OCI-LY7 (cell line): ENCODE measurements at regions not wholly inside any gene's neighbourhood (a gene's known extent, or its start where the extent isn't known, plus 50 kb on each side); places are given as distances from the start of the nearest gene placed in this dataset.
"Not testable (repeated sequence)": the region's sequence is repeated elsewhere in the genome, so short reads cannot be mapped to it uniquely, and the experiment has no call there.

ENCODE experiments used
- BruUV-seq: library from RNA; stranded (reverse); fragments of 400-500 nt; replicated peaks from 2 replicates; lab custom pipeline; 2021; lab: Mats Ljungman, UMichigan
- CTCF ChIA-PET: fragments of 300-600 bp; sonication (Branson Sonifier 250); formaldehyde crosslinking; loops from one replicate; lab custom pipeline; 2022; ENCODE audit warnings: antibody characterized with exemption; ENCODE audit not compliant: unreplicated experiment; lab: Charles Lee
- POLR2A ChIA-PET: fragments of 300-600 bp; sonication (Branson Sonifier 250); formaldehyde crosslinking; loops from one replicate; lab custom pipeline; 2022; ENCODE audit warnings: antibody characterized with exemption; lab: Charles Lee
- DNase-seq: peaks from one replicate; pipeline ENCODE4 v3.0.0-alpha.2; 2015; ENCODE audit warnings: low spot score
- H2AFZ ChIP-seq: fragments of 200-600 bp; sonication (generic), shearing (Covaris generic); 2 replicates; pipeline ENCODE4 v1.6.1; 2014; ENCODE audit warnings: mild to moderate bottlenecking, antibody characterized with exemption, low read length, moderate library complexity
- H3K27ac ChIP-seq: fragments of 200-600 bp; sonication (generic); 2 replicates; pipeline ENCODE4 v1.5.1; 2014; ENCODE audit warnings: mixed run types, low read depth, mild to moderate bottlenecking, moderate library complexity, low read length, inconsistent platforms; ENCODE audit not compliant: poor library complexity, severe bottlenecking
- H3K36me3 ChIP-seq: fragments of 200-600 bp; sonication (generic); 2 replicates; pipeline ENCODE4 v1.6.1; 2014; ENCODE audit warnings: mild to moderate bottlenecking, antibody characterized with exemption, low read length, moderate library complexity, mixed read lengths; ENCODE audit not compliant: insufficient read depth
- H3K4me1 ChIP-seq: fragments of 200-600 bp; sonication (generic); 2 replicates; pipeline ENCODE4 v1.5.1; 2014; ENCODE audit warnings: mild to moderate bottlenecking, low read length; ENCODE audit not compliant: insufficient read depth, poor library complexity, severe bottlenecking
- H3K4me2 ChIP-seq: fragments of 200-600 bp; sonication (generic); 2 replicates; pipeline ENCODE4 v1.6.1; 2014; ENCODE audit warnings: mild to moderate bottlenecking, low read length
- H3K4me3 ChIP-seq: fragments of 200-600 bp; sonication (generic); 2 replicates; pipeline ENCODE4 v1.5.1; 2014; ENCODE audit warnings: mild to moderate bottlenecking, low read depth, low read length; ENCODE audit not compliant: poor library complexity, severe bottlenecking
- H3K79me2 ChIP-seq: fragments of 200-600 bp; sonication (generic); 2 replicates; pipeline ENCODE4 v1.6.1; 2016; ENCODE audit warnings: low read depth, mild to moderate bottlenecking, low read length, moderate library complexity, mixed read lengths; ENCODE audit not compliant: insufficient read depth
- H3K9me2 ChIP-seq: fragments of 200-600 bp; sonication (generic); 2 replicates; pipeline ENCODE4 v1.6.1; 2016; ENCODE audit warnings: mild to moderate bottlenecking, low read length, mixed read lengths; ENCODE audit not compliant: insufficient read depth
- H3K9me3 ChIP-seq: fragments of 200-600 bp; sonication (generic); 2 replicates; pipeline ENCODE4 v1.6.1; 2014; ENCODE audit warnings: mild to moderate bottlenecking, mixed run types, low read length, mixed read lengths
- H4K20me1 ChIP-seq: fragments of 200-600 bp; sonication (generic); 2 replicates; pipeline ENCODE4 v1.6.1; 2014; ENCODE audit warnings: mild to moderate bottlenecking, antibody characterized with exemption, low read length, moderate library complexity, mixed read lengths; ENCODE audit not compliant: insufficient read depth
- EZH2phosphoT487 ChIP-seq: fragments of 200-600 bp; sonication (generic); IDR thresholded peaks from 2 replicates; pipeline ENCODE4 v1.6.1; 2018; ENCODE audit warnings: low read depth, borderline replicate concordance, mild to moderate bottlenecking, mixed run types, antibody characterized with exemption, low read length, moderate library complexity, mixed read lengths
- intact Hi-C: fragments of 100-400 bp; cut with micrococcal nuclease; formaldehyde crosslinking; loops from one replicate; pipeline ENCODE4 v1.10.0; 2022; ENCODE audit not compliant: unreplicated experiment
- TF ChIP-seq, protein P1 (sequence below): fragments of 200-600 bp; sonication (generic); conservative IDR thresholded peaks from 2 replicates; pipeline ENCODE4 v1.5.1; 2014; ENCODE audit warnings: mild to moderate bottlenecking, antibody characterized with exemption, low read length, moderate library complexity, mixed read lengths

- Histone ChIP-seq H3K9me3 (no peaks in the 10 kb centered on the region), H4K20me1 (no peaks in the 10 kb centered on the region), H2AFZ (no peak overlapping the region), H3K79me2 (no peaks in the 10 kb centered on the region), H3K4me1 (no peaks in the 10 kb centered on the region), H3K9me2 (no peaks in the 10 kb centered on the region), H3K36me3 (no peaks in the 10 kb centered on the region), H3K4me3 (no peak overlapping the region), H3K27ac (no peak overlapping the region), H3K4me2 (no peak overlapping the region)
- TF ChIP-seq, protein P1, sequence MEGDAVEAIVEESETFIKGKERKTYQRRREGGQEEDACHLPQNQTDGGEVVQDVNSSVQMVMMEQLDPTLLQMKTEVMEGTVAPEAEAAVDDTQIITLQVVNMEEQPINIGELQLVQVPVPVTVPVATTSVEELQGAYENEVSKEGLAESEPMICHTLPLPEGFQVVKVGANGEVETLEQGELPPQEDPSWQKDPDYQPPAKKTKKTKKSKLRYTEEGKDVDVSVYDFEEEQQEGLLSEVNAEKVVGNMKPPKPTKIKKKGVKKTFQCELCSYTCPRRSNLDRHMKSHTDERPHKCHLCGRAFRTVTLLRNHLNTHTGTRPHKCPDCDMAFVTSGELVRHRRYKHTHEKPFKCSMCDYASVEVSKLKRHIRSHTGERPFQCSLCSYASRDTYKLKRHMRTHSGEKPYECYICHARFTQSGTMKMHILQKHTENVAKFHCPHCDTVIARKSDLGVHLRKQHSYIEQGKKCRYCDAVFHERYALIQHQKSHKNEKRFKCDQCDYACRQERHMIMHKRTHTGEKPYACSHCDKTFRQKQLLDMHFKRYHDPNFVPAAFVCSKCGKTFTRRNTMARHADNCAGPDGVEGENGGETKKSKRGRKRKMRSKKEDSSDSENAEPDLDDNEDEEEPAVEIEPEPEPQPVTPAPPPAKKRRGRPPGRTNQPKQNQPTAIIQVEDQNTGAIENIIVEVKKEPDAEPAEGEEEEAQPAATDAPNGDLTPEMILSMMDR = no peak
- no peak for TF ChIP-seq EZH2phosphoT487
- intact Hi-C loops = loop anchor here (10.0 kb wide), 1 partner anchor 62 kb away; no protein-coding TSS in a partner anchor
- POLR2A ChIA-PET = no interaction called here
- no peak for DNase-seq
- CTCF ChIA-PET = no interaction called here
- no TSS peak for BruUV-seq
These were observed 77.2 kb downstream of the KATNIP start for GRCh38 chr16:27627136-27627535.

DNA sequence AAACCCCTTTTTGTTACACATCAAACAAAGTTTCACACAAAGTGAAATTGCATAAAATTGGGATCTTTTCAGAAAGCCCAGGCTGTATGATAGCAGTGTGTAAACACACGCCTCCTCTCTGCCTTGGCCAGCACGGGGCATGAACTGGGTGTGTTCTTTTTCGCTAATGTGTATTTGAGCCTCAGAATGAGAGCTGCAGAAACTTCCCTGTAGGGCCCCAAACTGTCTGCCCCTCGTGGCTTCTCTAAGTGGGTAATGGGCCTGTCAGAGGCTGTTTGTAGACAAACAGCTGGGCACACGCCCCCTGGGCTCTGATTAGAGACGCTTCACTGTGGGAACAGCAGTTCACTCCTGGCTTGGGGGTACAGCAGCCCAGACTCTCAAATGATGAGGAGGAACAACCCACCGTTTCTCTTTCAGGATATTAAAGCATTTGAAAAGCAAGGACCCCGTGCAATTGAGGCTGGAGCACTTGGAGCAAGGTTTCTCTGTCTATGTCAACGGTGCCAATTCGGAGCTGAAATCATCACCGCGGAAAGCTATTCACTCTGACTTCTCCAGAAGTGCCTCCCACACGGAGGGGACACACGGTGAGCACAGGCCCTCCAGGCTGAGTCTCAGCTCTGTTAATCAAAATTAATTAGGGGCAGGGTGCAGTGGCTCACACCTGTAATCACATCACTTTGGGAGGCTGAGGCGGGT, 78.4 kb downstream of the KATNIP start:
- no TSS peak for BruUV-seq
- Histone ChIP-seq H3K4me1 (no peaks in the 10 kb centered on the region), H3K36me3 (no peaks in the 10 kb centered on the region), H3K79me2 (no peaks in the 10 kb centered on the region), H3K4me2 (no peak overlapping the region), H2AFZ (no peak overlapping the region), H3K9me2 (no peaks in the 10 kb centered on the region), H3K4me3 (no peak overlapping the region), H3K9me3 (no peaks in the 10 kb centered on the region), H4K20me1 (no peaks in the 10 kb centered on the region), H3K27ac (no peak overlapping the region)
- intact Hi-C loops = loop anchor here (10.0 kb wide), 1 partner anchor 64 kb away; no protein-coding TSS in a partner anchor
- no peak for DNase-seq
- TF ChIP-seq EZH2phosphoT487 = no peak
- TF ChIP-seq, protein P1 = no peak
- ChIA-PET CTCF (no interaction called here), POLR2A (interaction anchor here (0.6 kb wide), 2 partner anchors 34 to 318 kb away, joined by 4 read pairs; no protein-coding TSS in a partner anchor)

DNA sequence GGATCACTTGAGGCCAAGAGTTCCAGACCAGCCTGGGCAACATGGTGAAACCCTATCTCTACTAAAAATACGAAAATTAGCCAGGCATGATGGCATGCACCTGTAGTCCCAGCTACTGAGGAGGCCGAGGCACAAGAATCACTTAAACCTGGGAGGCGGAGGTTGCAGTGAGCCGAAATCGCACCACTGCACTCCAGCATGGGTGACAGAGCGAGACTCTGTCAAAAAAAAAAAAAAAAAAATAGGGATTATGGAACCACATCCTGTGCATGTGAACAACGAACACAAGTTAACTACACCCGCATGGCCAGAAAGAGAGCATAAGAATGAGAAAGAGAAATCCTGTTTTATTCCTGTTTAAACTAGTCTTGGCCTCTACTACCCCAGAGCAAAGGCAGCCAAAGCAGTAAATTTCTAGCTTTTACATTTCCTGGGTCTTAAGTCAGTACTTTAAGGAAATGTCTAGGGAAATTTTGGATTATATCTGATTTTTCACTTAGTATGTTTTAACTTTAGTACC, 79.1 kb downstream of the KATNIP start:
- H3K27ac ChIP-seq, H3K79me2 ChIP-seq, H3K9me2 ChIP-seq, H3K4me1 ChIP-seq, POLR2A ChIA-PET, DNase-seq, CTCF ChIA-PET, H2AFZ ChIP-seq, BruUV-seq, H4K20me1 ChIP-seq, H3K4me2 ChIP-seq, H3K4me3 ChIP-seq, H3K9me3 ChIP-seq, H3K36me3 ChIP-seq: not testable (repeated sequence)
- intact Hi-C loops = loop anchor here (10.0 kb wide), 1 partner anchor 64 kb away; no protein-coding TSS in a partner anchor
